GM12878 (cell line): ENCODE measurements at regions not wholly inside any gene's neighbourhood (a gene's known extent, or its start where the extent isn't known, plus 50 kb on each side); places are given as distances from the start of the nearest gene placed in this dataset.

Experiments used
- ATAC-seq: fragments of 200-7000 bp; cut with Tn5 transposase; 3 replicates; pipeline ENCODE4 v1.9.1; 2020; ENCODE audit warnings: mild to moderate bottlenecking, moderate library complexity
- BruUV-seq: library from RNA; stranded (reverse); fragments of 400-500 nt; replicated peaks from 2 replicates; lab custom pipeline; 2021; lab: Mats Ljungman, UMichigan
- CTCF ChIA-PET: fragments of 300-600 bp; sonication (Branson Sonifier 250); formaldehyde crosslinking; extraction: SDS; loops from one replicate; lab custom pipeline; 2021; ENCODE audit warnings: inconsistent platforms; lab: Yijun Ruan, JAX
- POLR2A ChIA-PET: fragments of 350-600 bp; formaldehyde crosslinking; extraction: SDS; loops from one replicate; lab custom pipeline; 2021; ENCODE audit warnings: inconsistent platforms; lab: Charles Lee
- RAD21 ChIA-PET: fragments of 300-600 bp; sonication (Branson Sonifier 250); formaldehyde crosslinking; loops from one replicate; lab custom pipeline; 2023; ENCODE audit warnings: antibody characterized with exemption; ENCODE audit not compliant: unreplicated experiment; lab: Charles Lee
- SMC1A ChIA-PET: fragments of 300-600 bp; sonication (Branson Sonifier 250); formaldehyde crosslinking; loops from one replicate; lab custom pipeline; 2023; ENCODE audit not compliant: unreplicated experiment, uncharacterized antibody; lab: Charles Lee
- DNase-seq: peaks from one replicate; pipeline ENCODE4 v3.0.0-alpha.2; 2011; ENCODE audit warnings: low read depth, low spot score
- FAIRE-seq: peaks from 3 replicates; lab custom pipeline; 2011; peaks lifted over from hg19 to GRCh38; lab: Jason Lieb, UNC
- H2AFZ ChIP-seq: 2 replicates; pipeline ENCODE4 v1.6.0; 2011; ENCODE audit warnings: low read depth, low read length, control low read depth; ENCODE audit not compliant: control insufficient read depth
- H3K27ac ChIP-seq: 2 replicates; pipeline ENCODE4 v1.5.1; 2011; ENCODE audit warnings: control low read depth; ENCODE audit not compliant: control insufficient read depth, insufficient read depth
- H3K27me3 ChIP-seq, 2 experiments: replicated peaks in 1 of 2; 2 replicates each; pipeline versions ENCODE4 v1.6.0 to v1.6.1; 2011; ENCODE audit warnings: low read length in 1 of 2; ENCODE audit not compliant: control insufficient read depth in 2 of 2, insufficient read depth in 2 of 2
- H3K36me3 ChIP-seq, 2 experiments: 2 replicates each; pipeline ENCODE4 v1.5.1; 2011; ENCODE audit warnings: low read length in 1 of 2; ENCODE audit not compliant: control insufficient read depth in 2 of 2, insufficient read depth in 2 of 2
- H3K4me1 ChIP-seq: 2 replicates; pipeline ENCODE4 v1.6.1; 2011; ENCODE audit warnings: mild to moderate bottlenecking, low read length, moderate library complexity, mixed read lengths; ENCODE audit not compliant: control insufficient read depth, insufficient read depth
- H3K4me2 ChIP-seq: 2 replicates; pipeline ENCODE4 v1.6.0; 2011; ENCODE audit warnings: control low read depth; ENCODE audit not compliant: control insufficient read depth, insufficient read depth
- H3K4me3 ChIP-seq: fragments of 200-600 bp; sonication (generic); 2 replicates; pipeline ENCODE4 v1.5.1; 2016
- H3K79me2 ChIP-seq: 2 replicates; pipeline ENCODE4 v1.6.0; 2011; ENCODE audit warnings: low read length; ENCODE audit not compliant: control insufficient read depth, insufficient read depth
- H3K9ac ChIP-seq: 2 replicates; pipeline ENCODE4 v1.8.0; 2011; ENCODE audit warnings: low read length, control low read depth, mixed read lengths; ENCODE audit not compliant: control insufficient read depth, insufficient read depth
- H3K9me3 ChIP-seq: replicated peaks from 3 replicates; pipeline ENCODE4 v1.5.1; 2011; ENCODE audit warnings: mild to moderate bottlenecking, low read length; ENCODE audit not compliant: control insufficient read depth, insufficient read depth
- H4K20me1 ChIP-seq: 2 replicates; pipeline ENCODE4 v1.6.0; 2011; ENCODE audit not compliant: control insufficient read depth, insufficient read depth
- BCL3 ChIP-seq: IDR thresholded peaks from 2 replicates; pipeline ENCODE4 v1.6.1; 2011; ENCODE audit warnings: borderline replicate concordance, low read depth, mild to moderate bottlenecking, moderate library complexity, low read length; ENCODE audit not compliant: insufficient read depth, poor library complexity, severe bottlenecking
- HDAC2 ChIP-seq: fragments of 200-600 bp; sonication (generic); IDR thresholded peaks from 2 replicates; pipeline ENCODE4 v1.6.1; 2017
- IRF3 ChIP-seq: fragments of 450-650 bp; IDR thresholded peaks from 2 replicates; pipeline ENCODE4 v1.6.1; 2014; ENCODE audit warnings: mild to moderate bottlenecking
- MYB ChIP-seq: fragments of 150-350 bp; IDR thresholded peaks from 2 replicates; pipeline ENCODE4 v1.6.1; 2014; ENCODE audit warnings: mild to moderate bottlenecking, low read depth, low read length, borderline replicate concordance
- NRF1 ChIP-seq: conservative IDR thresholded peaks from 2 replicates; pipeline ENCODE4 v1.6.1; 2011; ENCODE audit warnings: mild to moderate bottlenecking, low read depth, low read length, improper control_type of control experiment
- PAX8 ChIP-seq: fragments of 450-650 bp; IDR thresholded peaks from 2 replicates; pipeline ENCODE4 v1.6.1; 2017; ENCODE audit warnings: mild to moderate bottlenecking, moderate library complexity
- RAD21 ChIP-seq: IDR thresholded peaks from 2 replicates; pipeline ENCODE4 v1.6.1; 2011; ENCODE audit warnings: mild to moderate bottlenecking, low read depth, low read length, moderate library complexity; ENCODE audit not compliant: insufficient read depth
- TAF1 ChIP-seq: IDR thresholded peaks from 2 replicates; pipeline ENCODE4 v1.6.1; 2011; ENCODE audit warnings: mild to moderate bottlenecking, low read depth, low read length, borderline replicate concordance
- TCF3 ChIP-seq: IDR thresholded peaks from 2 replicates; pipeline ENCODE4 v1.6.1; 2012; ENCODE audit warnings: low read depth, mild to moderate bottlenecking, low read length, borderline replicate concordance; ENCODE audit not compliant: insufficient read depth
- WGBS: methylation state at CpG from one replicate; pipeline ENCODE4 v1.1.6; 2016; ENCODE audit warnings: low lambda C conversion rate; ENCODE audit not compliant: insufficient replicate concordance, insufficient coverage; ENCODE audit errors: missing lambda C conversion rate; 5-methylcytosine and 5-hydroxymethylcytosine counted together
- in situ Hi-C: fragments of 300-500 bp; cut with MboI; formaldehyde crosslinking; loops from 9 replicates; pipeline ENCODE4 v1.14.3; 2018; ENCODE audit warnings: mixed read lengths
- intact Hi-C: fragments of 100-400 bp; cut with micrococcal nuclease; formaldehyde crosslinking; loops from one replicate; pipeline ENCODE4 v1.14.2; 2022; ENCODE audit not compliant: unreplicated experiment
- TF ChIP-seq, protein P1 (sequence below): fragments of 450-650 bp; conservative IDR thresholded peaks from 2 replicates; pipeline ENCODE4 v1.6.1; 2017; ENCODE audit warnings: mild to moderate bottlenecking, moderate library complexity
- TF ChIP-seq, protein P2 (sequence below), 3 experiments: IDR thresholded peaks in 2 of 3; conservative IDR thresholded peaks in 1 of 3; 2 replicates each; pipeline ENCODE4 v1.5.1; 2011; ENCODE audit warnings: low read depth in 3 of 3, low read length in 3 of 3, mild to moderate bottlenecking in 3 of 3, control low read depth in 2 of 3, moderate library complexity in 2 of 3, inconsistent platforms in 1 of 3, mixed read lengths in 1 of 3; ENCODE audit not compliant: control insufficient read depth in 2 of 3, insufficient read depth in 1 of 3; ENCODE audit errors: extremely low read depth in 1 of 3
- TF ChIP-seq, protein P3 (sequence below): IDR thresholded peaks from 2 replicates; pipeline ENCODE4 v1.6.1; 2012; ENCODE audit warnings: low read length, inconsistent platforms
- TF ChIP-seq, protein P4 (sequence below): fragments of 450-650 bp; IDR thresholded peaks from 2 replicates; pipeline ENCODE4 v1.6.1; 2017; ENCODE audit warnings: borderline replicate concordance

DNA sequence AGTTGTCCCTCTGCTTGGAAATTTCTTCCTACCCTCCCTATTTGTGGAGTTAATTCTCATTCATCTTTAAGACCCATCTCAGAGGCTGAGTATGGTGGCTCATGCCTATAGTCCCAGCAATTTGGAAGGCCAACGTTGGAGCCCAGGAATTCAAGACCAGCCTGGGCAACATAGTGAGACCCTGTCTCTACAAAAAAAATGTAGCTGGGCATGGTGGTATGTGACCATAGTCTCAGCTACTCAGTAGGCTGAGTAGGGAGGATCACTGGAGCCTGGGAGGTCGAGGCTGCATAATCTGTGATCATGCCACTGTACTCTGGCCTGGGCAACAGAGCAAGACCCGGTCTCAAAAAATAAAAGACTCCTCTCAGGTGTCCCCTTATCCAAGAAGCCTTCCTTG is 125.1 kb downstream of the SUDS3 start (continued):
- TF ChIP-seq, protein P1, sequence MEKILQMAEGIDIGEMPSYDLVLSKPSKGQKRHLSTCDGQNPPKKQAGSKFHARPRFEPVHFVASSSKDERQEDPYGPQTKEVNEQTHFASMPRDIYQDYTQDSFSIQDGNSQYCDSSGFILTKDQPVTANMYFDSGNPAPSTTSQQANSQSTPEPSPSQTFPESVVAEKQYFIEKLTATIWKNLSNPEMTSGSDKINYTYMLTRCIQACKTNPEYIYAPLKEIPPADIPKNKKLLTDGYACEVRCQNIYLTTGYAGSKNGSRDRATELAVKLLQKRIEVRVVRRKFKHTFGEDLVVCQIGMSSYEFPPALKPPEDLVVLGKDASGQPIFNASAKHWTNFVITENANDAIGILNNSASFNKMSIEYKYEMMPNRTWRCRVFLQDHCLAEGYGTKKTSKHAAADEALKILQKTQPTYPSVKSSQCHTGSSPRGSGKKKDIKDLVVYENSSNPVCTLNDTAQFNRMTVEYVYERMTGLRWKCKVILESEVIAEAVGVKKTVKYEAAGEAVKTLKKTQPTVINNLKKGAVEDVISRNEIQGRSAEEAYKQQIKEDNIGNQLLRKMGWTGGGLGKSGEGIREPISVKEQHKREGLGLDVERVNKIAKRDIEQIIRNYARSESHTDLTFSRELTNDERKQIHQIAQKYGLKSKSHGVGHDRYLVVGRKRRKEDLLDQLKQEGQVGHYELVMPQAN, result no peak
- no peak for TF ChIP-seq NRF1

- H2AFZ ChIP-seq, result no peak overlapping the region
- H3K9ac ChIP-seq, result no peak overlapping the region
- ChIA-PET CTCF (no interaction called here), SMC1A (no interaction called here), RAD21 (no interaction called here), POLR2A (interaction anchor here (0.6 kb wide), 1 partner anchor 25 kb away, joined by 3 read pairs; no protein-coding TSS in a partner anchor)
- intact Hi-C loops, result no loop called here
- DNase-seq (no peak), FAIRE-seq (no peak), ATAC-seq (no peak)
- no peaks in the 10 kb centered on the region for H3K36me3 ChIP-seq
- no peaks in the 10 kb centered on the region for H3K79me2 ChIP-seq
- H3K27me3 ChIP-seq, result no peaks in the 10 kb centered on the region
- H3K9me3 ChIP-seq, result no peaks in the 10 kb centered on the region
- whole genome bisulfite sequencing, result 21% methylated on average over 3 of the region's 3 CpGs
- H4K20me1 ChIP-seq, result no peaks in the 10 kb centered on the region
- no peak overlapping the region for H3K27ac ChIP-seq
- no TSS peak for BruUV-seq
- H3K4me1 ChIP-seq, result no peaks in the 10 kb centered on the region
- H3K4me3 ChIP-seq, result no peak overlapping the region
- in situ Hi-C loops, result no loop called here
- H3K4me2 ChIP-seq, result no peak overlapping the region
- TF ChIP-seq, protein P2, sequence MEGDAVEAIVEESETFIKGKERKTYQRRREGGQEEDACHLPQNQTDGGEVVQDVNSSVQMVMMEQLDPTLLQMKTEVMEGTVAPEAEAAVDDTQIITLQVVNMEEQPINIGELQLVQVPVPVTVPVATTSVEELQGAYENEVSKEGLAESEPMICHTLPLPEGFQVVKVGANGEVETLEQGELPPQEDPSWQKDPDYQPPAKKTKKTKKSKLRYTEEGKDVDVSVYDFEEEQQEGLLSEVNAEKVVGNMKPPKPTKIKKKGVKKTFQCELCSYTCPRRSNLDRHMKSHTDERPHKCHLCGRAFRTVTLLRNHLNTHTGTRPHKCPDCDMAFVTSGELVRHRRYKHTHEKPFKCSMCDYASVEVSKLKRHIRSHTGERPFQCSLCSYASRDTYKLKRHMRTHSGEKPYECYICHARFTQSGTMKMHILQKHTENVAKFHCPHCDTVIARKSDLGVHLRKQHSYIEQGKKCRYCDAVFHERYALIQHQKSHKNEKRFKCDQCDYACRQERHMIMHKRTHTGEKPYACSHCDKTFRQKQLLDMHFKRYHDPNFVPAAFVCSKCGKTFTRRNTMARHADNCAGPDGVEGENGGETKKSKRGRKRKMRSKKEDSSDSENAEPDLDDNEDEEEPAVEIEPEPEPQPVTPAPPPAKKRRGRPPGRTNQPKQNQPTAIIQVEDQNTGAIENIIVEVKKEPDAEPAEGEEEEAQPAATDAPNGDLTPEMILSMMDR (IDR thresholded peaks at IDR 0.05 in 2 of 3, conservative IDR thresholded peaks at IDR 0.05 in 1 of 3; ENCODE audit: control insufficient read depth in 2 of 3, extremely low read depth in 1 of 3, insufficient read depth in 1 of 3, low read depth in 3 of 3, low read length in 3 of 3), result no peak
- TF ChIP-seq PAX8 (no peak), IRF3 (no peak), BCL3 (no peak), HDAC2 (no peak), TAF1 (no peak), MYB (no peak), RAD21 (no peak), TCF3 (no peak)
- TF ChIP-seq, protein P3, sequence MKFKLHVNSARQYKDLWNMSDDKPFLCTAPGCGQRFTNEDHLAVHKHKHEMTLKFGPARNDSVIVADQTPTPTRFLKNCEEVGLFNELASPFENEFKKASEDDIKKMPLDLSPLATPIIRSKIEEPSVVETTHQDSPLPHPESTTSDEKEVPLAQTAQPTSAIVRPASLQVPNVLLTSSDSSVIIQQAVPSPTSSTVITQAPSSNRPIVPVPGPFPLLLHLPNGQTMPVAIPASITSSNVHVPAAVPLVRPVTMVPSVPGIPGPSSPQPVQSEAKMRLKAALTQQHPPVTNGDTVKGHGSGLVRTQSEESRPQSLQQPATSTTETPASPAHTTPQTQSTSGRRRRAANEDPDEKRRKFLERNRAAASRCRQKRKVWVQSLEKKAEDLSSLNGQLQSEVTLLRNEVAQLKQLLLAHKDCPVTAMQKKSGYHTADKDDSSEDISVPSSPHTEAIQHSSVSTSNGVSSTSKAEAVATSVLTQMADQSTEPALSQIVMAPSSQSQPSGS, result no peak
- TF ChIP-seq, protein P4, sequence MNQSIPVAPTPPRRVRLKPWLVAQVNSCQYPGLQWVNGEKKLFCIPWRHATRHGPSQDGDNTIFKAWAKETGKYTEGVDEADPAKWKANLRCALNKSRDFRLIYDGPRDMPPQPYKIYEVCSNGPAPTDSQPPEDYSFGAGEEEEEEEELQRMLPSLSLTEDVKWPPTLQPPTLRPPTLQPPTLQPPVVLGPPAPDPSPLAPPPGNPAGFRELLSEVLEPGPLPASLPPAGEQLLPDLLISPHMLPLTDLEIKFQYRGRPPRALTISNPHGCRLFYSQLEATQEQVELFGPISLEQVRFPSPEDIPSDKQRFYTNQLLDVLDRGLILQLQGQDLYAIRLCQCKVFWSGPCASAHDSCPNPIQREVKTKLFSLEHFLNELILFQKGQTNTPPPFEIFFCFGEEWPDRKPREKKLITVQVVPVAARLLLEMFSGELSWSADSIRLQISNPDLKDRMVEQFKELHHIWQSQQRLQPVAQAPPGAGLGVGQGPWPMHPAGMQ, result no peak
Observed at GRCh38 chr12:118503476-118503875, 127.1 kb downstream of the SUDS3 start.
